Gastroesophageal sphincter (tissue), 4 donors: ENCODE measurements at regions not wholly inside any gene's neighbourhood (a gene's known extent, or its start where the extent isn't known, plus 50 kb on each side); places are given as distances from the start of the nearest gene placed in this dataset.

ENCODE experiments used
- ATAC-seq: fragments of 150-250 bp; one replicate; pipeline ENCODE4 v1.9.1; 2016; ENCODE audit warnings: mild to moderate bottlenecking, moderate library complexity
- H3K27ac ChIP-seq, 4 donors: fragments of 200-600 bp; sonication (generic) in 3 of 4; 1 replicate in 3 of 4; 2 replicates in 1 of 4; pipeline ENCODE4 v1.5.1; 2016 to 2019
- H3K27me3 ChIP-seq: fragments of 200-600 bp; sonication (generic); one replicate; pipeline ENCODE4 v1.5.1; 2019
- H3K36me3 ChIP-seq, 2 donors: fragments of 200-600 bp; sonication (generic); one replicate each; pipeline ENCODE4 v1.5.1; 2019; ENCODE audit warnings: control low read depth in 1 of 2
- H3K4me1 ChIP-seq, 3 donors: fragments of 200-600 bp; sonication (generic); 1 replicate in 2 of 3; 2 replicates in 1 of 3; pipeline ENCODE4 v1.5.1; 2016 to 2019; ENCODE audit warnings: control low read depth in 2 of 3
- H3K4me3 ChIP-seq, 2 donors: fragments of 200-600 bp; sonication (generic); one replicate each; pipeline ENCODE4 v1.5.1; 2019; ENCODE audit warnings: mild to moderate bottlenecking in 1 of 2, moderate library complexity in 1 of 2
- H3K9me3 ChIP-seq, 3 donors: fragments of 200-600 bp; sonication (generic); one replicate each; pipeline ENCODE4 v1.5.1; 2017 to 2019; ENCODE audit warnings: control low read depth in 2 of 3
- CTCF ChIP-seq, 4 experiments: fragments of 200-600 bp in 2 of 4; fragments of 450-650 bp in 2 of 4; sonication (generic) in 1 of 4; IDR thresholded peaks; one replicate each; pipeline ENCODE4 v1.5.1; 2017 to 2019; ENCODE audit warnings: antibody characterized with exemption in 4 of 4, mild to moderate bottlenecking in 2 of 4, moderate library complexity in 2 of 4
- EP300 ChIP-seq: sonication (generic); formaldehyde crosslinking; IDR thresholded peaks from one replicate; pipeline ENCODE4 v1.6.1; 2017; ENCODE audit warnings: antibody characterized with exemption, mild to moderate bottlenecking
- POLR2A ChIP-seq, 2 donors: fragments of 450-650 bp; IDR thresholded peaks; one replicate each; pipeline ENCODE4 v1.6.1; 2017; ENCODE audit warnings: antibody characterized with exemption in 2 of 2, mild to moderate bottlenecking in 2 of 2, moderate library complexity in 1 of 2
- POLR2AphosphoS5 ChIP-seq: sonication (generic); formaldehyde crosslinking; IDR thresholded peaks from one replicate; pipeline ENCODE4 v1.6.1; 2017; ENCODE audit warnings: antibody characterized with exemption
- WGBS, 2 donors: methylation state at CpG; one replicate each; pipeline ENCODE4 v1.1.5; 2018; ENCODE audit warnings: low coverage in 1 of 2; 5-methylcytosine and 5-hydroxymethylcytosine counted together

GRCh38 chr17:59512844-59513385 is 52.5 kb upstream of the DHX40 start:
- Histone ChIP-seq H3K27me3 (no peaks in the 10 kb centered on the region), H3K4me3 (no peak overlapping the region), H3K36me3 (no peaks in the 10 kb centered on the region), H3K4me1 (peaks cover 0 to 23% (median 4%) of the 10 kb centered on the region in 3 donors), H3K27ac (no peak overlapping the region), H3K9me3 (no peaks in the 10 kb centered on the region)
- TF ChIP-seq POLR2A (IDR thresholded peaks at IDR 0.05) (no peak), EP300 (no peak), CTCF (IDR thresholded peaks at IDR 0.05) (no peak), POLR2AphosphoS5 (no peak)
- ATAC-seq: no peak
- 74 to 82% methylated on average over 2 to 6 of the region's 6 CpGs for WGBS, 2 donors

- H3K9me3 ChIP-seq: no peaks in the 10 kb centered on the region
- 40 to 46% methylated on average over 7 to 8 of the region's 8 CpGs for WGBS, 2 donors
- no peaks in the 10 kb centered on the region for H3K27me3 ChIP-seq
- H3K27ac ChIP-seq: no peak overlapping the region
- no peaks in the 10 kb centered on the region for H3K36me3 ChIP-seq
- TF ChIP-seq CTCF (IDR thresholded peaks at IDR 0.05): no peak
- no peak for TF ChIP-seq POLR2AphosphoS5
- no peak for TF ChIP-seq POLR2A (IDR thresholded peaks at IDR 0.05)
- no peak for TF ChIP-seq EP300
- no peak overlapping the region for H3K4me3 ChIP-seq
- no peak for ATAC-seq
- peaks cover 0 to 20% (median 4%) of the 10 kb centered on the region in 3 donors for H3K4me1 ChIP-seq
These were observed 51.2 kb upstream of the DHX40 start for GRCh38 chr17:59513934-59514841.
